OCI-LY1 (cell line): ENCODE measurements at regions not wholly inside any gene's neighbourhood (a gene's known extent, or its start where the extent isn't known, plus 50 kb on each side); places are given as distances from the start of the nearest gene placed in this dataset.

Source experiments
- H2AFZ ChIP-seq: fragments of 200-600 bp; sonication (generic), shearing (Covaris generic); 2 replicates; pipeline ENCODE4 v1.6.0; 2014; ENCODE audit warnings: antibody characterized with exemption, mild to moderate bottlenecking, low read length
- H3F3A ChIP-seq: fragments of 200-600 bp; sonication (generic), shearing (Covaris generic); 2 replicates; pipeline ENCODE4 v1.6.0; 2014; ENCODE audit warnings: mild to moderate bottlenecking, antibody characterized with exemption, low read length, moderate library complexity; ENCODE audit not compliant: insufficient read depth
- H3K27ac ChIP-seq: fragments of 200-600 bp; sonication (generic); 2 replicates; pipeline ENCODE4 v1.5.1; 2014; ENCODE audit warnings: low read length, mixed run types, mild to moderate bottlenecking, low read depth; ENCODE audit not compliant: poor library complexity, severe bottlenecking
- H3K27me3 ChIP-seq: fragments of 200-600 bp; sonication (generic); 2 replicates; pipeline ENCODE4 v1.6.0; 2014; ENCODE audit warnings: antibody characterized with exemption, mild to moderate bottlenecking, low read length, moderate library complexity; ENCODE audit not compliant: insufficient read depth
- H3K36me3 ChIP-seq: fragments of 200-600 bp; sonication (generic); 2 replicates; pipeline ENCODE4 v1.6.1; 2014; ENCODE audit warnings: mild to moderate bottlenecking, antibody characterized with exemption, low read length, moderate library complexity, mixed read lengths; ENCODE audit not compliant: insufficient read depth
- H3K4me1 ChIP-seq: fragments of 200-600 bp; sonication (generic); 2 replicates; pipeline ENCODE4 v1.5.1; 2014; ENCODE audit warnings: mild to moderate bottlenecking, low read length, moderate library complexity; ENCODE audit not compliant: insufficient read depth, severe bottlenecking
- H3K4me2 ChIP-seq: fragments of 200-600 bp; sonication (generic), shearing (Covaris generic); 2 replicates; pipeline ENCODE4 v1.6.1; 2014; ENCODE audit warnings: low read length
- H3K4me3 ChIP-seq: fragments of 200-600 bp; sonication (generic); 2 replicates; pipeline ENCODE4 v1.5.1; 2014; ENCODE audit warnings: low read length, low read depth, mild to moderate bottlenecking, mixed read lengths; ENCODE audit not compliant: poor library complexity, severe bottlenecking
- H3K79me2 ChIP-seq: fragments of 200-600 bp; shearing (Covaris generic); 2 replicates; pipeline ENCODE4 v1.6.1; 2016; ENCODE audit warnings: mixed run types, low read length, mixed read lengths; ENCODE audit not compliant: insufficient read depth
- H3K9ac ChIP-seq: fragments of 200-600 bp; sonication (generic), shearing (Covaris generic); 2 replicates; pipeline ENCODE4 v1.6.1; 2014; ENCODE audit warnings: mild to moderate bottlenecking, low read length, mixed read lengths
- H3K9me2 ChIP-seq: fragments of 200-600 bp; sonication (generic), shearing (Covaris generic); 2 replicates; pipeline ENCODE4 v1.6.1; 2014; ENCODE audit warnings: low read depth, mild to moderate bottlenecking, low read length, mixed read lengths
- H3K9me3 ChIP-seq: fragments of 200-600 bp; shearing (Covaris generic); 2 replicates; pipeline ENCODE4 v1.6.1; 2014; ENCODE audit warnings: low read length, mixed read lengths
- H4K20me1 ChIP-seq: fragments of 200-600 bp; sonication (generic), shearing (Covaris generic); 2 replicates; pipeline ENCODE4 v1.6.0; 2016; ENCODE audit warnings: mild to moderate bottlenecking, low read length; ENCODE audit not compliant: insufficient read depth
- EZH2 ChIP-seq: fragments of 200-600 bp; sonication (generic), shearing (Covaris generic); IDR thresholded peaks from 2 replicates; pipeline ENCODE4 v1.8.0; 2017; ENCODE audit warnings: borderline replicate concordance, mixed run types, mild to moderate bottlenecking, antibody characterized with exemption, low read length, moderate library complexity, mixed read lengths
- TF ChIP-seq, protein P1 (sequence below): fragments of 200-600 bp; sonication (generic), shearing (Covaris generic); IDR thresholded peaks from 2 replicates; pipeline ENCODE4 v1.5.1; 2017; ENCODE audit warnings: mild to moderate bottlenecking, antibody characterized with exemption, low read length, moderate library complexity, mixed read lengths

DNA sequence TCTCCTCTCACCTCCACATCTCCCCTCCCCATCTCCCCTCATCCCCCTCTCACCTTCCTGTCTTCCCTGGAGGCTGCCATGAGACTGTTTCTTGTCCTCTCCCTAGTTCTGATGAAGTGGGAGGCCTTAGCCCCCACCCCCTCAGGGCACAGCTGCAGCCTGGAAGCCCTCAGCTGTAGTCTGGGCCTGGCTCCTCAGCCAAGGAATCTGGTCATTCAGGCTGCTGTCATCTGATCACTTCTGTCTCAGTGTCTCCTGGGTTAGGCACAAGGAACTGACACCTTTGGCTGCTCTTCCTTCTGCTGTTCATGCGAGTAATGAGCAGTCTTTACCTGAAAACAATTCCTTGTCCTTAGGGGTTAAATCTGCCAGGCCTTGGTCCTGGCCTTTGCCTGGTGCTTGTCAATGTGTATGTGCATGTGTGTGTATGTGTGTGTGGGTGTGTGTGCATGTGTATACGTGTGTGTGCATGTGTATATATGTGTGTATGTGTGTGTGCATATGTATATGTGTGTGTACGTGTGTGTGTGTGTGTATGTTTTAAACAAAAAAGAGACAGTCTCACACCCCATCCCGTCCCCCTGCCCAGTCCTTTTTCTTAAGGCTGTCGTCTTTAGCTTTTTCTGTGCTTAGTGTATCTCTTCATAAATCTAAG lies 153.5 kb upstream of the TMEM72 start:
- Histone ChIP-seq H3K9ac (no peak overlapping the region), H3K4me3 (no peak overlapping the region), H3K79me2 (no peaks in the 10 kb centered on the region), H3F3A (no peaks in the 10 kb centered on the region), H3K9me2 (no peaks in the 10 kb centered on the region), H3K9me3 (no peaks in the 10 kb centered on the region), H3K4me1 (no peaks in the 10 kb centered on the region), H4K20me1 (no peaks in the 10 kb centered on the region), H3K36me3 (no peaks in the 10 kb centered on the region), H3K27me3 (no peaks in the 10 kb centered on the region; the same call in 1 of the 2 replicates), H3K4me2 (no peak overlapping the region), H2AFZ (no peak overlapping the region), H3K27ac (no peak overlapping the region)
- TF ChIP-seq, protein P1, sequence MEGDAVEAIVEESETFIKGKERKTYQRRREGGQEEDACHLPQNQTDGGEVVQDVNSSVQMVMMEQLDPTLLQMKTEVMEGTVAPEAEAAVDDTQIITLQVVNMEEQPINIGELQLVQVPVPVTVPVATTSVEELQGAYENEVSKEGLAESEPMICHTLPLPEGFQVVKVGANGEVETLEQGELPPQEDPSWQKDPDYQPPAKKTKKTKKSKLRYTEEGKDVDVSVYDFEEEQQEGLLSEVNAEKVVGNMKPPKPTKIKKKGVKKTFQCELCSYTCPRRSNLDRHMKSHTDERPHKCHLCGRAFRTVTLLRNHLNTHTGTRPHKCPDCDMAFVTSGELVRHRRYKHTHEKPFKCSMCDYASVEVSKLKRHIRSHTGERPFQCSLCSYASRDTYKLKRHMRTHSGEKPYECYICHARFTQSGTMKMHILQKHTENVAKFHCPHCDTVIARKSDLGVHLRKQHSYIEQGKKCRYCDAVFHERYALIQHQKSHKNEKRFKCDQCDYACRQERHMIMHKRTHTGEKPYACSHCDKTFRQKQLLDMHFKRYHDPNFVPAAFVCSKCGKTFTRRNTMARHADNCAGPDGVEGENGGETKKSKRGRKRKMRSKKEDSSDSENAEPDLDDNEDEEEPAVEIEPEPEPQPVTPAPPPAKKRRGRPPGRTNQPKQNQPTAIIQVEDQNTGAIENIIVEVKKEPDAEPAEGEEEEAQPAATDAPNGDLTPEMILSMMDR, result no peak
- no peak for TF ChIP-seq EZH2

DNA sequence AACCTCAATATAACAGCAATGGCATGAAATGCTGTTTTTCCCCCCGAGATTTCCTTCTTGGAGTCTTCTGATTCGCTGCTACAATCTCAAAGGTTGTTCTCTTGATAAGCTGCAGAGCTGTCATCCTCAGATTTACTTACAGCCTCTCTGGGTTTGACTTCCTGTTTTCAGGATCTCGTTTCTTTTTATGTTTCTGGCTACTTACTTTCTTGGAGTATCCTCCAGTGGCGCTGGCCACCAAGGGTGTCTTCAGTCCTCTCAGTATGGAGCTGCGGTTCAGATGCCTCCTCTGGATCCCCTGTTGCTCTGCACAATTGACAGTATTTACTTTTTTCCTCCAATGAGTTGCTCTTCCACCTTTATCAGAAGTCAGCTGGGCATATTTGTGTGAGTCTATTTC lies 152.0 kb upstream of the TMEM72 start:
- Histone ChIP-seq H3K9me3 (no peaks in the 10 kb centered on the region), H3K27ac (no peak overlapping the region), H3K9ac (no peak overlapping the region), H3F3A (no peaks in the 10 kb centered on the region), H3K4me3 (no peak overlapping the region), H3K4me1 (no peaks in the 10 kb centered on the region), H3K27me3 (no peaks in the 10 kb centered on the region; the same call in 1 of the 2 replicates), H3K79me2 (no peaks in the 10 kb centered on the region), H3K9me2 (no peaks in the 10 kb centered on the region), H4K20me1 (no peaks in the 10 kb centered on the region), H3K36me3 (no peaks in the 10 kb centered on the region), H3K4me2 (no peak overlapping the region), H2AFZ (no peak overlapping the region)
- TF ChIP-seq, protein P1, result no peak
- TF ChIP-seq EZH2, result no peak

DNA sequence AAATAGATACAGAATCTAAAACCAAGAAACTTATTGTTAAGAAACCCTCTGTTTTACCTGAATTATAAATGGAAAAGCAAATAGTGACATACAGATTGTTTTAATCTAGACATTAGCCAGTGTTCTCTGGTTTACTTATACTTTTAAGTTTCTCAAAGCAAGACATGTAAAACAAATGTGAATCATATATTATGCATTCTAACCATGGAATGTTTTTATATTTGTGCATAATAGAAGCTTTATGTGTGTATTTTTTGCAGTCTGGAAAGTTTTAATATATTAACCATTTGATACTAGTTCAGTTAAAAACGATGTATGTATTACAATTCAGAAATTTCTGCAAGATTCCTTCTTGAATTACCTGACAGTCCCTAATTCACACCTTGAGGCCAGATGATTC lies 150.6 kb upstream of the TMEM72 start:
- no peaks in the 10 kb centered on the region for H3F3A ChIP-seq
- H3K27me3 ChIP-seq, result no peaks in the 10 kb centered on the region; the same call in 1 of the 2 replicates
- no peaks in the 10 kb centered on the region for H3K9me2 ChIP-seq
- no peaks in the 10 kb centered on the region for H3K4me1 ChIP-seq
- no peak overlapping the region for H2AFZ ChIP-seq
- TF ChIP-seq EZH2, result no peak
- TF ChIP-seq, protein P1, result no peak
- no peaks in the 10 kb centered on the region for H3K79me2 ChIP-seq
- no peaks in the 10 kb centered on the region for H3K36me3 ChIP-seq
- no peak overlapping the region for H3K4me3 ChIP-seq
- H4K20me1 ChIP-seq, result no peaks in the 10 kb centered on the region
- no peaks in the 10 kb centered on the region for H3K9me3 ChIP-seq
- no peak overlapping the region for H3K4me2 ChIP-seq
- no peak overlapping the region for H3K9ac ChIP-seq
- H3K27ac ChIP-seq, result no peak overlapping the region
